ENCODE measurements at regions not wholly inside any gene's neighbourhood (a gene's known extent, or its start where the extent isn't known, plus 50 kb on each side); places are given as distances from the start of the nearest gene placed in this dataset.

GRCh38 chr2:51986101-51986500 is 954.2 kb upstream of the NRXN1 start:
- H3K4me1 ChIP-seq = no peaks in the 10 kb centered on the region
- no peak overlapping the region for H3K4me3 ChIP-seq
- H3K27ac ChIP-seq = no peak overlapping the region
- no peaks in the 10 kb centered on the region for H3K27me3 ChIP-seq
- ATAC-seq (ENCODE audit: low FRiP score in 2 of 2) (no peak), DNase-seq (no peak)
- H3K36me3 ChIP-seq = no peaks in the 10 kb centered on the region
- H3K9me3 ChIP-seq = no peaks in the 10 kb centered on the region
- WGBS, 2 donors = 79 to 89% methylated on average over 2 of the region's 2 CpGs
- TF ChIP-seq POLR2A (IDR thresholded peaks at IDR 0.05) (no peak), POLR2AphosphoS5 (IDR thresholded peaks at IDR 0.05) (no peak), CTCF (IDR thresholded peaks at IDR 0.05) (no peak), EP300 (IDR thresholded peaks at IDR 0.05) (no peak)

DNA sequence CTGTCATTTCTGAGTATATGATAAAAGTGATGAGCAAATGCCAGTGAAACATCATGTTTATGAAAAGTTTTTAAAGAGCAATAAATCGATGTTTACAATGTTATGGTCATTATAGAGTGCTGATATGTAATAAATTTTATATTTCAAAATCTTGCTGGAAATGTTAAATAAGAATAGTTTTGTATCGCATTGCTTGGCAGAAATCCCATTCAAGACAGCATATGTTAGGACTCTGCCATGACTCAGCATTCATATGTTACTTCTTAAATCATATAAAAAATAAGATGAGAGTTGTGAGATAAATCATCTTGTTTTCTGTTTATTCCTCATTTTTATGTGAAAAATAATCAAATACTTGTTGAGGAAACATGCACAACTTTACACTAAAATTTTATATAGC is 949.9 kb upstream of the NRXN1 start:
- H3K9me3 ChIP-seq = no peaks in the 10 kb centered on the region
- whole genome bisulfite sequencing, 2 donors = 63% methylated on average over 2 of the region's 2 CpGs
- TF ChIP-seq POLR2AphosphoS5 (IDR thresholded peaks at IDR 0.05) (no peak), EP300 (IDR thresholded peaks at IDR 0.05) (no peak), CTCF (IDR thresholded peaks at IDR 0.05) (no peak), POLR2A (IDR thresholded peaks at IDR 0.05) (no peak)
- H3K27ac ChIP-seq = no peak overlapping the region
- ATAC-seq (ENCODE audit: low FRiP score in 2 of 2) (no peak), DNase-seq (no peak)
- no peaks in the 10 kb centered on the region for H3K27me3 ChIP-seq
- H3K36me3 ChIP-seq = no peaks in the 10 kb centered on the region
- no peak overlapping the region for H3K4me3 ChIP-seq
- no peaks in the 10 kb centered on the region for H3K4me1 ChIP-seq

- Histone ChIP-seq H3K27ac (no peak overlapping the region), H3K27me3 (no peaks in the 10 kb centered on the region), H3K4me1 (no peaks in the 10 kb centered on the region), H3K9me3 (no peaks in the 10 kb centered on the region), H3K36me3 (no peaks in the 10 kb centered on the region), H3K4me3 (no peak overlapping the region)
- ATAC-seq (ENCODE audit: low FRiP score in 2 of 2) = no peak
- TF ChIP-seq EP300 (IDR thresholded peaks at IDR 0.05) (no peak), POLR2AphosphoS5 (IDR thresholded peaks at IDR 0.05) (no peak), CTCF (IDR thresholded peaks at IDR 0.05) (no peak), POLR2A (IDR thresholded peaks at IDR 0.05) (no peak)
- 64 to 74% methylated on average over 2 of the region's 2 CpGs for WGBS, 2 donors
- DNase-seq = no peak
Observed at GRCh38 chr2:51976623-51977022, 944.7 kb upstream of the NRXN1 start.

DNA sequence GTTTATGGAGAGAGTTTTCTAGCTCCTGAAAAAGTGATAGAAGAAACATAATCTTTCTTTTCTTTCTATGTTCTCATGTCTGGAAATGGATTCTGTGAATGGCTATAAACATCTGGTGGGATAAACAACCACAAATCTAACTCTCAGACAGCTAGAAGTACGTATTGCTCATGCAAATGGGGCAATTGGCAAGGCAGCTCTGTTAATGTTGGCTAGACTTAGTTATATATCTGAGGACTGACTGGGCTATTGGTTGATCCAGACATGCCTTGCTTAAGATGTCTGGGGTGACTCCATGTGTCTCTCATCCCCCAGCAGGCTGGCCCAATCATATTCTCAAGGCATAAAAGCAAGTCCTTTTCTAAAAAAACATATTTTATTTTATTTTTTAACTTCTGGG is 939.2 kb upstream of the NRXN1 start:
- no peaks in the 10 kb centered on the region for H3K9me3 ChIP-seq
- no peaks in the 10 kb centered on the region for H3K4me1 ChIP-seq
- no peak overlapping the region for H3K4me3 ChIP-seq
- DNase-seq (no peak), ATAC-seq (ENCODE audit: low FRiP score in 2 of 2) (no peak)
- H3K27ac ChIP-seq = no peak overlapping the region
- no peaks in the 10 kb centered on the region for H3K36me3 ChIP-seq
- H3K27me3 ChIP-seq = no peaks in the 10 kb centered on the region
- no peak for TF ChIP-seq EP300 (IDR thresholded peaks at IDR 0.05)
- TF ChIP-seq CTCF (IDR thresholded peaks at IDR 0.05) = no peak
- no peak for TF ChIP-seq POLR2AphosphoS5 (IDR thresholded peaks at IDR 0.05)
- TF ChIP-seq POLR2A (IDR thresholded peaks at IDR 0.05) = no peak
- whole genome bisulfite sequencing, 2 donors = 55 to 67% methylated on average over 1 of the region's 1 CpG

DNA sequence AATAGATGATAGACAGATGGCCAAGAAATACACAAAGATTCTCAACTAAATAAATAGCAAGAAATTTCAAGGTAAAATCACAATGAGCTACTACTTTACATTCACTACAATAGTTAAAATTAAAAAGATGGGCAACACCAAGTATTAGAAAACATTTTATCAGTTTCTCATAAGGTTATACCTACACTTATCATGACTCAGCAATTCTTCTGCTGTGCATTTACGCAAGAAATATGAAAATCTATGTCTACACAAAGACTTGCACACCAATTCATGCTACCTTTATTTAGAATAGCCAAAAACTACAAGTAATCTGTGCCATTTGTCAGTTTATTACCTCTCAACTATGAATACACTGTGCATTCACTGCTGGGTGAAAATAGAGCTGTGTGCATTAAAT is 937.4 kb upstream of the NRXN1 start:
- ATAC-seq (ENCODE audit: low FRiP score in 2 of 2) = no peak

More for the DNA sequence above, 937.4 kb upstream of the NRXN1 start:
- Histone ChIP-seq H3K27me3 (no peaks in the 10 kb centered on the region), H3K36me3 (no peaks in the 10 kb centered on the region), H3K9me3 (no peaks in the 10 kb centered on the region), H3K4me1 (no peaks in the 10 kb centered on the region), H3K27ac (no peak overlapping the region), H3K4me3 (no peak overlapping the region)
- TF ChIP-seq EP300 (IDR thresholded peaks at IDR 0.05) = no peak
- no peak for TF ChIP-seq CTCF (IDR thresholded peaks at IDR 0.05)
- no peak for TF ChIP-seq POLR2A (IDR thresholded peaks at IDR 0.05)
- no peak for TF ChIP-seq POLR2AphosphoS5 (IDR thresholded peaks at IDR 0.05)
- no peak for DNase-seq
- WGBS, 2 donors = 20 to 64% methylated on average over 1 of the region's 1 CpG
